CD4-positive, alpha-beta T cell (primary cell): ENCODE measurements at regions not wholly inside any gene's neighbourhood (a gene's known extent, or its start where the extent isn't known, plus 50 kb on each side); places are given as distances from the start of the nearest gene placed in this dataset.

ENCODE experiments used
- ATAC-seq: fragments of 200-7000 bp; cut with Tn5 transposase; one replicate; pipeline ENCODE4 v1.10.0; 2022; ENCODE audit warnings: mild to moderate bottlenecking; ENCODE audit not compliant: poor library complexity
- CTCF ChIA-PET: fragments of 350-600 bp; sonication (Branson Sonifier 250); formaldehyde crosslinking; loops from one replicate; lab custom pipeline; 2021; ENCODE audit warnings: antibody characterized with exemption, inconsistent platforms; lab: Charles Lee
- POLR2A ChIA-PET: fragments of 350-600 bp; sonication (Branson Sonifier 250); formaldehyde crosslinking; loops from one replicate; lab custom pipeline; 2021; ENCODE audit warnings: antibody characterized with exemption, inconsistent platforms; lab: Charles Lee
- DNase-seq, 14 experiments: peaks; one replicate each; pipeline ENCODE4 v3.0.0-alpha.2; 2013 to 2020; ENCODE audit warnings: mixed read lengths in 2 of 14
- H3K27ac ChIP-seq, 2 donors: one replicate each; pipeline versions ENCODE4 v1.5.1 to v1.7.0; 2013; ENCODE audit warnings: low read length in 2 of 2, low read depth in 1 of 2, mild to moderate bottlenecking in 1 of 2
- H3K27me3 ChIP-seq, 2 experiments: 1 replicate in 1 of 2; 2 replicates in 1 of 2; pipeline versions ENCODE4 v1.6.1 to v1.7.0; 2013; ENCODE audit warnings: low read length in 2 of 2, control low read depth in 1 of 2, mild to moderate bottlenecking in 1 of 2, moderate library complexity in 1 of 2; ENCODE audit not compliant: insufficient read depth in 2 of 2, control insufficient read depth in 1 of 2
- H3K36me3 ChIP-seq: one replicate; pipeline ENCODE4 v1.6.1; 2013; ENCODE audit warnings: low read length, control low read depth; ENCODE audit not compliant: insufficient read depth
- H3K4me1 ChIP-seq: one replicate; pipeline ENCODE4 v1.6.1; 2013; ENCODE audit warnings: low read length, control low read depth; ENCODE audit not compliant: insufficient read depth
- H3K4me3 ChIP-seq: one replicate; pipeline ENCODE4 v1.5.1; 2013; ENCODE audit warnings: mild to moderate bottlenecking, low read length, moderate library complexity
- H3K9me3 ChIP-seq, 2 experiments: 1 replicate in 1 of 2; 2 replicates in 1 of 2; pipeline versions ENCODE4 v1.6.1 to v1.7.0; 2013; ENCODE audit warnings: low read length in 2 of 2, mild to moderate bottlenecking in 2 of 2, control low read depth in 1 of 2, moderate library complexity in 1 of 2; ENCODE audit not compliant: control insufficient read depth in 1 of 2, insufficient read depth in 1 of 2
- H3K27ac Mint-ChIP-seq: one replicate; pipeline ENCODE4 v1.8.0; 2020; ENCODE audit warnings: mixed read lengths
- H3K27me3 Mint-ChIP-seq: one replicate; pipeline ENCODE4 v1.8.0; 2021; ENCODE audit warnings: mixed read lengths
- H3K36me3 Mint-ChIP-seq: one replicate; pipeline ENCODE4 v1.8.0; 2021; ENCODE audit warnings: low read depth, mixed read lengths
- H3K4me1 Mint-ChIP-seq: one replicate; pipeline ENCODE4 v1.8.0; 2021; ENCODE audit warnings: low read depth, mixed read lengths
- H3K4me3 Mint-ChIP-seq: one replicate; pipeline ENCODE4 v1.8.0; 2020; ENCODE audit warnings: mild to moderate bottlenecking, mixed read lengths
- H3K9me3 Mint-ChIP-seq: one replicate; pipeline ENCODE4 v1.8.0; 2020; ENCODE audit warnings: mixed read lengths
- intact Hi-C, 2 experiments: fragments of 100-400 bp; cut with DNase I in 1 of 2; cut with micrococcal nuclease in 1 of 2; formaldehyde crosslinking; loops; one replicate each; pipeline versions ENCODE4 v1.15.1 to v1.9.0; 2023 to 2025; cut with DNase I, micrococcal nuclease
- TF ChIP-seq, protein P1 (sequence below): fragments of 200-600 bp; IDR thresholded peaks from one replicate; pipeline ENCODE4 v1.8.0; 2022; ENCODE audit warnings: antibody characterized with exemption, mild to moderate bottlenecking

DNA sequence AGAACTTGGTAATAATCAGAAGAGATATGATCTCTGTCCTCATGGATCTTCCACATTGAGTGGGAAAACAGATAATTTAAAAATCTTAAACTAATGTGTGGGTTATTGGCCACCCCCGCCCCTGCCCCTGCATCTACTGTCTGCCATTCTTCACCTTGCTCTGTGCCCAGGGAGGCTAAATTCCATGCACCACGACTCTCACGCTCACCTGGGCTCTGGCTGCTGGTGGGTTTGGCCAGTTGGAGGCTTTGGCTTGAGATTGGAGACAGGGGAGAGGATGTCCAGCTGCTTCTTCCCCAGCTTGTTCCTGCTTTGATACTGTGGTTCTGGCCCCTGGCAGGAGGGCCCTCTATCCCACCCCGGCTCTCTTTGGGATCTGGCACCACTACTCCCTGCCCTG is 127.9 kb downstream of the IRX5 start:
- no peaks in the 10 kb centered on the region for H3K9me3 Mint-ChIP-seq
- ATAC-seq (no peak), DNase-seq (no peak)
- ChIA-PET POLR2A (no interaction called here), CTCF (no interaction called here)
- no peaks in the 10 kb centered on the region for H3K36me3 ChIP-seq
- H3K27ac ChIP-seq, result no peak overlapping the region
- H3K27me3 ChIP-seq, result peaks cover 21 to 27% of the 10 kb centered on the region in 2 experiments
- TF ChIP-seq, protein P1, sequence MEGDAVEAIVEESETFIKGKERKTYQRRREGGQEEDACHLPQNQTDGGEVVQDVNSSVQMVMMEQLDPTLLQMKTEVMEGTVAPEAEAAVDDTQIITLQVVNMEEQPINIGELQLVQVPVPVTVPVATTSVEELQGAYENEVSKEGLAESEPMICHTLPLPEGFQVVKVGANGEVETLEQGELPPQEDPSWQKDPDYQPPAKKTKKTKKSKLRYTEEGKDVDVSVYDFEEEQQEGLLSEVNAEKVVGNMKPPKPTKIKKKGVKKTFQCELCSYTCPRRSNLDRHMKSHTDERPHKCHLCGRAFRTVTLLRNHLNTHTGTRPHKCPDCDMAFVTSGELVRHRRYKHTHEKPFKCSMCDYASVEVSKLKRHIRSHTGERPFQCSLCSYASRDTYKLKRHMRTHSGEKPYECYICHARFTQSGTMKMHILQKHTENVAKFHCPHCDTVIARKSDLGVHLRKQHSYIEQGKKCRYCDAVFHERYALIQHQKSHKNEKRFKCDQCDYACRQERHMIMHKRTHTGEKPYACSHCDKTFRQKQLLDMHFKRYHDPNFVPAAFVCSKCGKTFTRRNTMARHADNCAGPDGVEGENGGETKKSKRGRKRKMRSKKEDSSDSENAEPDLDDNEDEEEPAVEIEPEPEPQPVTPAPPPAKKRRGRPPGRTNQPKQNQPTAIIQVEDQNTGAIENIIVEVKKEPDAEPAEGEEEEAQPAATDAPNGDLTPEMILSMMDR, result no peak
- intact Hi-C loops, result no loop called here
- H3K9me3 ChIP-seq, result peaks cover 0 to 20% of the 10 kb centered on the region in 2 experiments
- H3K27ac Mint-ChIP-seq, result no peak overlapping the region
- H3K27me3 Mint-ChIP-seq, result peaks cover 79% of the 10 kb centered on the region
- no peak overlapping the region for H3K4me3 ChIP-seq
- no peak overlapping the region for H3K4me3 Mint-ChIP-seq
- H3K36me3 Mint-ChIP-seq, result no peaks in the 10 kb centered on the region
- no peaks in the 10 kb centered on the region for H3K4me1 Mint-ChIP-seq
- no peaks in the 10 kb centered on the region for H3K4me1 ChIP-seq

DNA sequence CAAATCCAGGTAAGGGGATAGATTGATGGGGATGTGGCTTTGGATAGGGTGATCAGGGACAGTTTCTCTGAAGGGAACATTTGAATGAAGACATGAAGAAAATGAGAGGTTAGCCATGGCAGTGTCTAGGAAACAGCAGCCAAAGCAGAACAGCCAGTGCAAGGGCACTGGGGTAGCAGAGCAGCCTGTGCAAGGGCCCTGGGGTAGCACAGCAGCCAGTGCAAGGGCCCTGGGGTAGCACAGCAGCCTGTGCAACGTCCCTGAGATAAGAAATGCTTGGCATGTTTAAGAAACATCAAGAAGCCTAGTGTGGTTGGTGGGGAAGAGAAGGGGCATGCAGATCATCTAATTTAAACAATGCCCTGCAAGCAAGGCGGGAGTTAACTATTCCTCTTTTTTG is 128.5 kb downstream of the IRX5 start:
- Histone ChIP-seq H3K4me3 (no peak overlapping the region), H3K27ac (no peak overlapping the region), H3K36me3 (no peaks in the 10 kb centered on the region), H3K4me1 (no peaks in the 10 kb centered on the region), H3K27me3 (peaks cover 21 to 27% of the 10 kb centered on the region in 2 experiments), H3K9me3 (peaks cover 0 to 20% of the 10 kb centered on the region in 2 experiments)
- DNase-seq (no peak), ATAC-seq (no peak)
- ChIA-PET POLR2A (no interaction called here), CTCF (no interaction called here)
- Mint-ChIP-seq H3K27ac (no peak overlapping the region), H3K9me3 (no peaks in the 10 kb centered on the region), H3K4me3 (no peak overlapping the region), H3K36me3 (no peaks in the 10 kb centered on the region), H3K27me3 (peaks cover 73% of the 10 kb centered on the region), H3K4me1 (no peaks in the 10 kb centered on the region)
- TF ChIP-seq, protein P1, result no peak
- intact Hi-C loops, result no loop called here

DNA sequence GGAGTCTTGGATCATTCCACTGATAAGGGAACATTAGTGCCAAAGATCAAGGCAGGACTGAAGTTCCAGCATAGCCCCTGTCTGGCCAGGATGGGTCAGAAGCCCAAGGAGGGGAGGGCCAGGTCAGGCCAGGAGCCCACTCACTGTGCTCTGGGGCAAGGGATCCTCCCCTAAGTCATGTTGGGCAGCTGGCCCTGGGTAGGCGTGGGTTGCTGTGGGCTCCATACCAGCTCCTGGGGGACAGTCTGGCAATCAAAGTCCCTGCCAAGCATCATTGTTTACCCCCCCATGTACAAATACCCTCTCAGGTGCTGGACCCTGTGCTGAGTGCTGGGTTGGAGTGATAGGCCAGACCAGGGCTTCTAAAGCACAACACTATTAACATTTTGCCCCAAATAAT is 130.5 kb downstream of the IRX5 start:
- Mint-ChIP-seq H3K4me3 (no peak overlapping the region), H3K36me3 (no peaks in the 10 kb centered on the region), H3K27ac (no peak overlapping the region), H3K4me1 (no peaks in the 10 kb centered on the region), H3K9me3 (peaks cover 2% of the 10 kb centered on the region), H3K27me3 (peaks cover 53% of the 10 kb centered on the region)
- ATAC-seq, result no peak
- intact Hi-C loops, result no loop called here
- H3K27me3 ChIP-seq, result peaks cover 21% of the 10 kb centered on the region in 2 experiments
- DNase-seq, result no peak
- no peaks in the 10 kb centered on the region for H3K36me3 ChIP-seq
- ChIA-PET POLR2A (no interaction called here), CTCF (no interaction called here)
- H3K4me1 ChIP-seq, result no peaks in the 10 kb centered on the region
- no peak overlapping the region for H3K4me3 ChIP-seq
- H3K27ac ChIP-seq, result no peak overlapping the region
- peaks cover 0 to 17% of the 10 kb centered on the region in 2 experiments for H3K9me3 ChIP-seq
- TF ChIP-seq, protein P1, result no peak
